ENCODE measurements at regions not wholly inside any gene's neighbourhood (a gene's known extent, or its start where the extent isn't known, plus 50 kb on each side); places are given as distances from the start of the nearest gene placed in this dataset.
A peak's percentile ranks its signal among the peaks of the same experiment; 100 is the strongest.

GRCh38 chr9:38288502-38288901, 104.0 kb upstream of the ALDH1B1 start:
- POLR2A ChIA-PET = no interaction called here
- Histone ChIP-seq H3K27me3 (ENCODE audit: insufficient read depth, low read length, poor library complexity, severe bottlenecking) (no peaks in the 10 kb centered on the region), H3K36me3 (ENCODE audit: insufficient read depth, low read length) (no peaks in the 10 kb centered on the region), H3K4me3 (ENCODE audit: low read length) (no peak overlapping the region), H3K4me1 (ENCODE audit: insufficient read depth, low read length) (no peaks in the 10 kb centered on the region), H3K27ac (ENCODE audit: low read depth, low read length) (no peak overlapping the region), H3K9me3 (ENCODE audit: low read length) (no peaks in the 10 kb centered on the region)
- Mint-ChIP-seq H3K27ac (no peak overlapping the region), H3K27me3 (peaks cover 11 to 12% of the 10 kb centered on the region in 2 donors), H3K36me3 (no peaks in the 10 kb centered on the region), H3K4me1 (no peaks in the 10 kb centered on the region), H3K4me3 (peak overlapping the region in 1 of 7 donors; percentile 71), H3K9me3 (no peaks in the 10 kb centered on the region)
- CTCF ChIA-PET = no interaction called here
- DNase-seq = no peak

- CTCF ChIA-PET = no interaction called here
- no peak overlapping the region for H3K4me3 Mint-ChIP-seq
- H3K9me3 ChIP-seq (ENCODE audit: low read length) = no peaks in the 10 kb centered on the region
- no peaks in the 10 kb centered on the region for H3K4me1 Mint-ChIP-seq
- no peaks in the 10 kb centered on the region for H3K4me1 ChIP-seq (ENCODE audit: insufficient read depth, low read length)
- H3K27me3 Mint-ChIP-seq = peaks cover 11 to 14% of the 10 kb centered on the region in 2 donors
- H3K27me3 ChIP-seq (ENCODE audit: insufficient read depth, low read length, poor library complexity, severe bottlenecking) = no peaks in the 10 kb centered on the region
- no peak for DNase-seq
- no peak overlapping the region for H3K4me3 ChIP-seq (ENCODE audit: low read length)
- no peaks in the 10 kb centered on the region for H3K36me3 Mint-ChIP-seq
- no peaks in the 10 kb centered on the region for H3K36me3 ChIP-seq (ENCODE audit: insufficient read depth, low read length)
- no peak overlapping the region for H3K27ac Mint-ChIP-seq
- H3K9me3 Mint-ChIP-seq = no peaks in the 10 kb centered on the region
- H3K27ac ChIP-seq (ENCODE audit: low read depth, low read length) = no peak overlapping the region
- POLR2A ChIA-PET = no interaction called here
Observed at GRCh38 chr9:38287420-38287985, 105.0 kb upstream of the ALDH1B1 start.

DNA sequence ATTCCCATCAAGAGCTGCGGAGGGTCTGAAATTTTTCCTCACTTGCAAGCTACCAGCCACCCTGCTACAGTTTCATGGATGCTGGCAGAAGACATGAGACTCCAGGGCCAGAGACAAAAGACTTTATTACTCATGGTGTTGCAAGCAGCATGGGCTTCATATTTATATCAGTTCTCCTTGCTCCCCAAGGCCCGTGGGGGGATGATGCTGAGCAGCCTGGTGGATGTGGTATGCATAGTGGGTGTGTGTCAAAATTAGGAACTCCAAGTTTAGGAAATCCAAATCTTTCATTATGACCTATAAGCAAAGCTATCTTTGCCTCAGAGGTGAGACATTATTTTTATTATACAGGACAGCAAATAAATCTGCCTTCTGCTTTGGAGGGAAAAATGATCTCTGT, 105.7 kb upstream of the ALDH1B1 start:
- H3K4me3 ChIP-seq (ENCODE audit: low read length) = no peak overlapping the region
- H3K27me3 ChIP-seq (ENCODE audit: insufficient read depth, low read length, poor library complexity, severe bottlenecking) = no peaks in the 10 kb centered on the region
- Mint-ChIP-seq H3K4me1 (no peaks in the 10 kb centered on the region), H3K27ac (no peak overlapping the region), H3K36me3 (no peaks in the 10 kb centered on the region), H3K9me3 (no peaks in the 10 kb centered on the region), H3K4me3 (no peak overlapping the region), H3K27me3 (peaks cover 11 to 14% of the 10 kb centered on the region in 2 donors)
- H3K27ac ChIP-seq (ENCODE audit: low read depth, low read length) = no peak overlapping the region
- H3K9me3 ChIP-seq (ENCODE audit: low read length) = no peaks in the 10 kb centered on the region
- no peaks in the 10 kb centered on the region for H3K36me3 ChIP-seq (ENCODE audit: insufficient read depth, low read length)
- ChIA-PET CTCF (no interaction called here), POLR2A (no interaction called here)
- DNase-seq = no peak
- H3K4me1 ChIP-seq (ENCODE audit: insufficient read depth, low read length) = no peaks in the 10 kb centered on the region

- POLR2A ChIA-PET = no interaction called here
- Mint-ChIP-seq H3K9me3 (no peaks in the 10 kb centered on the region), H3K36me3 (no peaks in the 10 kb centered on the region), H3K4me3 (no peak overlapping the region), H3K27ac (no peak overlapping the region), H3K4me1 (no peaks in the 10 kb centered on the region), H3K27me3 (peaks cover 11 to 14% of the 10 kb centered on the region in 2 donors)
- Histone ChIP-seq H3K4me3 (ENCODE audit: low read length) (no peak overlapping the region), H3K9me3 (ENCODE audit: low read length) (no peaks in the 10 kb centered on the region), H3K27ac (ENCODE audit: low read depth, low read length) (no peak overlapping the region), H3K27me3 (ENCODE audit: insufficient read depth, low read length, poor library complexity, severe bottlenecking) (no peaks in the 10 kb centered on the region), H3K4me1 (ENCODE audit: insufficient read depth, low read length) (no peaks in the 10 kb centered on the region), H3K36me3 (ENCODE audit: insufficient read depth, low read length) (no peaks in the 10 kb centered on the region)
- DNase-seq = no peak
- CTCF ChIA-PET = no interaction called here
Observed at GRCh38 chr9:38286357-38286756, 106.1 kb upstream of the ALDH1B1 start.

DNA sequence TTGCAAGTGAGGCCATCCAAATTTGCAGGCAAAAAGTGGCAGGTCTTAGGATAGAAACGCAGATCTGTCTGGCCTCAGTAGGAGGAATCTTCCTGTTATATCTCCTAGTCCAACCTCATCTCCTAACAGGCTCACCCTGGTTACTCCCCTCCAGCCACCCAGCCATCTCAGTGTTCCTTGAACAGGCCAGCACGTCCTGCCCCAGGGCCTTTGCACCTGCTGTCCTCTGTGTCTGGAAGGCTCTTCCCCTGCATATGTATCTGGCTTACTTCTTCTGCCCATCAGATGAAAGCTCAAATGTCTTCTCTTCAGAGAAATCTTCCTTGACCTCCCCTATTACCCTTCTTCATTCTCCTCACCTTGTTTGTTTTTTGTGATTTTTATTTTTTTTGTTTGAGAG, 107.3 kb upstream of the ALDH1B1 start:
- Mint-ChIP-seq H3K27ac (no peak overlapping the region), H3K36me3 (no peaks in the 10 kb centered on the region), H3K4me1 (no peaks in the 10 kb centered on the region), H3K27me3 (peaks cover 11 to 17% of the 10 kb centered on the region in 2 donors), H3K9me3 (no peaks in the 10 kb centered on the region), H3K4me3 (no peak overlapping the region)
- ChIA-PET CTCF (no interaction called here), POLR2A (no interaction called here)
- Histone ChIP-seq H3K27me3 (ENCODE audit: insufficient read depth, low read length, poor library complexity, severe bottlenecking) (no peaks in the 10 kb centered on the region), H3K9me3 (ENCODE audit: low read length) (no peaks in the 10 kb centered on the region), H3K36me3 (ENCODE audit: insufficient read depth, low read length) (no peaks in the 10 kb centered on the region), H3K4me1 (ENCODE audit: insufficient read depth, low read length) (no peaks in the 10 kb centered on the region), H3K27ac (ENCODE audit: low read depth, low read length) (no peak overlapping the region), H3K4me3 (ENCODE audit: low read length) (no peak overlapping the region)
- no peak for DNase-seq

DNA sequence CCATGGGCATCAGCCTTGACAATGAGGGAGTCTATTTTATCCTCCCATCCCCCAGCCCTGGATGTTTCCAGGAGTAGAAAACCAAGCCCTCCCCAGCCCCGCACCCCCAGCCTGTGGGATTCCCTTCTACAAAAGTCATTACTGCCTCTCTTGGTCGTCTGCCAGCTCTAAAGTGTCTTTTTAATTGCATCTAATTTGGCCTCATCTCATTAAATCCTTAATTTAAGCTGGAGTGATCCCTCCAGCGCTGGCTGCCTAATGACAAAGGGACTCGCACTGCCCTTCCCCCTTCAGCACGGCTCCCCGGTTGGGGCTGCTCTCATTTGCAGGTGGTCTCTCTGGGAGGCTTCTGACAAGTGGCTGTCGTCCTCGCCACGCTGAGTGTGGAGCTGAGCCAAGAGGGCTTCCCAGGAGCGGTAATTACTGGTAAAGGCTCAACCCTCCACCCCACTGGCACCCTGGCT, 107.9 kb upstream of the ALDH1B1 start:
- no peak overlapping the region for H3K4me3 Mint-ChIP-seq
- no peaks in the 10 kb centered on the region for H3K4me1 ChIP-seq (ENCODE audit: insufficient read depth, low read length)
- no peaks in the 10 kb centered on the region for H3K36me3 Mint-ChIP-seq
- no peaks in the 10 kb centered on the region for H3K9me3 Mint-ChIP-seq
- H3K4me1 Mint-ChIP-seq = peaks cover 0 to 4% (median 0%) of the 10 kb centered on the region in 3 donors
- no peaks in the 10 kb centered on the region for H3K36me3 ChIP-seq (ENCODE audit: insufficient read depth, low read length)
- no peak for DNase-seq
- no peaks in the 10 kb centered on the region for H3K27me3 ChIP-seq (ENCODE audit: insufficient read depth, low read length, poor library complexity, severe bottlenecking)
- ChIA-PET CTCF (no interaction called here), POLR2A (no interaction called here)
- H3K27ac ChIP-seq (ENCODE audit: low read depth, low read length) = no peak overlapping the region
- no peak overlapping the region for H3K27ac Mint-ChIP-seq
- peaks cover 11 to 15% of the 10 kb centered on the region in 2 donors for H3K27me3 Mint-ChIP-seq
- H3K9me3 ChIP-seq (ENCODE audit: low read length) = no peaks in the 10 kb centered on the region
- no peak overlapping the region for H3K4me3 ChIP-seq (ENCODE audit: low read length)

DNA sequence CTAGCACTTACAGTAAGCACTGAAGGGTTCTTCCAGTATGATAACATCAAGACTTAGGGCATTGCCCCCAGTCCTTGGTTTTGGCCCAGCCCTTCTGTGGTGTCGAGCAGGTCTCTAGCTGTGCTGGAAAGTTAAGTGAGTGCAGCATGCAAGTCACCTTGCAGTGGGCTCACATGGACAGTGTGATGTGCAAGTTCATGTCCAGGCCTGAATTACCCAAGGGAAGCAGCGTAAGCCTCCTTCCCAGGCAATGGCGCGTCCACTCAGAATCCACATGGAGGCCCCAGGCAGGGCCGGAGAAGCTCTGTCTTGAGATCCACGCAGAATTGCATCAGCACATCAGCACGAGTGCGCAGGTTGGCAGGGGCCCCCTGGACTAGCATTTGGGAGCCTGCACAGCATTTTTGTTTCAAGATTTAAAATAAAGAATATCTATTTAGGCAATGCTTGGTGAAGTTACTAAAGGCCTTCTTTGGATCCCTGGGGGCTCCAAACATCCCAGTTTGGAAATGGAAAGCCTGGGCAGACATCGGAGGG, 108.4 kb upstream of the ALDH1B1 start:
- no peak for DNase-seq
- Mint-ChIP-seq H3K36me3 (no peaks in the 10 kb centered on the region), H3K9me3 (no peaks in the 10 kb centered on the region), H3K4me1 (peaks cover 0 to 9% (median 4%) of the 10 kb centered on the region in 3 donors), H3K27me3 (peaks cover 11 to 15% of the 10 kb centered on the region in 2 donors), H3K4me3 (no peak overlapping the region), H3K27ac (no peak overlapping the region)
- Histone ChIP-seq H3K27ac (ENCODE audit: low read depth, low read length) (no peak overlapping the region), H3K9me3 (ENCODE audit: low read length) (no peaks in the 10 kb centered on the region), H3K4me3 (ENCODE audit: low read length) (no peak overlapping the region), H3K27me3 (ENCODE audit: insufficient read depth, low read length, poor library complexity, severe bottlenecking) (no peaks in the 10 kb centered on the region), H3K36me3 (ENCODE audit: insufficient read depth, low read length) (no peaks in the 10 kb centered on the region), H3K4me1 (ENCODE audit: insufficient read depth, low read length) (no peaks in the 10 kb centered on the region)
- ChIA-PET POLR2A (no interaction called here), CTCF (no interaction called here)

- no peak overlapping the region for H3K4me3 Mint-ChIP-seq
- no peak overlapping the region for H3K27ac Mint-ChIP-seq
- H3K4me3 ChIP-seq (ENCODE audit: low read length) = no peak overlapping the region
- no peaks in the 10 kb centered on the region for H3K9me3 Mint-ChIP-seq
- no peak for DNase-seq
- H3K36me3 ChIP-seq (ENCODE audit: insufficient read depth, low read length) = no peaks in the 10 kb centered on the region
- H3K4me1 Mint-ChIP-seq = peaks cover 2 to 10% (median 4%) of the 10 kb centered on the region in 3 donors
- H3K27ac ChIP-seq (ENCODE audit: low read depth, low read length) = no peak overlapping the region
- POLR2A ChIA-PET = no interaction called here
- no peaks in the 10 kb centered on the region for H3K4me1 ChIP-seq (ENCODE audit: insufficient read depth, low read length)
- H3K27me3 Mint-ChIP-seq = peaks cover 11 to 15% of the 10 kb centered on the region in 2 donors
- no peaks in the 10 kb centered on the region for H3K9me3 ChIP-seq (ENCODE audit: low read length)
- H3K27me3 ChIP-seq (ENCODE audit: insufficient read depth, low read length, poor library complexity, severe bottlenecking) = no peaks in the 10 kb centered on the region
- CTCF ChIA-PET = no interaction called here
- H3K36me3 Mint-ChIP-seq = no peaks in the 10 kb centered on the region
Observed at GRCh38 chr9:38282756-38283155, 109.7 kb upstream of the ALDH1B1 start.
